AG04450 (cell line): ENCODE measurements at regions not wholly inside any gene's neighbourhood (a gene's known extent, or its start where the extent isn't known, plus 50 kb on each side); places are given as distances from the start of the nearest gene placed in this dataset.

ENCODE experiments used
- CTCF ChIA-PET: fragments of 300-600, 350-600 bp; formaldehyde crosslinking; extraction: SDS; loops from one replicate; lab custom pipeline; 2022; ENCODE audit warnings: antibody characterized with exemption, inconsistent platforms; lab: Charles Lee
- POLR2A ChIA-PET: fragments of 350-600 bp; formaldehyde crosslinking; extraction: SDS; loops from one replicate; lab custom pipeline; 2021; ENCODE audit warnings: antibody characterized with exemption, inconsistent platforms; lab: Yijun Ruan, JAX
- DNase-seq: peaks from one replicate; pipeline ENCODE4 v3.0.0-alpha.2; 2011; ENCODE audit warnings: low read depth, low spot score
- H3K27ac ChIP-seq: one replicate; pipeline ENCODE4 v1.5.1; 2012; ENCODE audit warnings: low read depth, low read length, control low read depth
- H3K27me3 ChIP-seq: one replicate; pipeline ENCODE4 v1.6.0; 2012; ENCODE audit warnings: low read length; ENCODE audit not compliant: control insufficient read depth, insufficient read depth
- H3K4me3 ChIP-seq: 2 replicates; pipeline ENCODE4 v1.5.1; 2011; ENCODE audit warnings: mild to moderate bottlenecking, low read depth, low read length, control low read depth
- H3K9me3 ChIP-seq: 2 replicates; pipeline ENCODE4 v1.5.1; 2012; ENCODE audit warnings: low read length; ENCODE audit not compliant: control insufficient read depth, insufficient read depth
- CTCF ChIP-seq: IDR thresholded peaks from 2 replicates; pipeline ENCODE4 v1.5.1; 2011; ENCODE audit warnings: low read depth, low read length, control low read depth, inconsistent platforms

DNA sequence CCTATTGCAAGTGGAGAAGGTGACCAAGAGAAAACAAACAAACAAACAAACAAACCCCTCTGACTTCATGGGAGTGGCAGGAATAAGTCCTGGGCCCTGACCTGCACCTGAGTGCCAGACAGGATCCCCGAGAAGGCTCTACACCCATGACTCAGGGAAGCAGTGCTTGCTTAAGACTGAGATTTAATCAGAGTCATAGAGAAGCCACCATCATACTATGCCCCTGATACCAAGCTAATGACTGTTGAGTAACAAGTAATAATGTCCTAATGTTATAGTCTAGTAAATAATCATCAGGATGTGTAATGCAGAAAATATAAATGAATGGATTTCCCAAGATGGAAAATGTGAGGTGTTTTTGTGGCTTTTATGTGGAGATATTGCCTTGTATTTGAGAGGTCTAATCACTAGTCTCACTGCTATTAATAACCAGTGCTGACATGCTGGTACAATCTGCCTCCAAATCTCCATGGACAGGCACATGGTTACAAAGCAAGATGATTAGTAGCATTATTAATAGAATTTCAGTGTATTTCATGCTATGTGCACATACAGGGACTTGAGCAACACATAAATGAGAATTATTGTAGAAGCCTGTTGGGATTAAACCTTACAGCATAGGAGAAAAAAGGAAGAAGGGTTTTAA is 1290.9 kb downstream of the MRPL39 start:
- no peaks in the 10 kb centered on the region for H3K27me3 ChIP-seq
- H3K27ac ChIP-seq: no peak overlapping the region
- H3K9me3 ChIP-seq: no peaks in the 10 kb centered on the region
- POLR2A ChIA-PET: no interaction called here
- CTCF ChIA-PET: no interaction called here
- H3K4me3 ChIP-seq: no peak overlapping the region
- DNase-seq: no peak
- no peak for TF ChIP-seq CTCF

- Histone ChIP-seq H3K4me3 (no peak overlapping the region), H3K27ac (no peak overlapping the region), H3K27me3 (no peaks in the 10 kb centered on the region), H3K9me3 (no peaks in the 10 kb centered on the region)
- CTCF ChIA-PET: no interaction called here
- POLR2A ChIA-PET: no interaction called here
- TF ChIP-seq CTCF: no peak
- no peak for DNase-seq
Measured at GRCh38 chr21:24310788-24311187, 1296.5 kb downstream of the MRPL39 start.

- Histone ChIP-seq H3K4me3 (no peak overlapping the region), H3K27ac (no peak overlapping the region), H3K27me3 (no peaks in the 10 kb centered on the region), H3K9me3 (no peaks in the 10 kb centered on the region)
- no peak for TF ChIP-seq CTCF
- no peak for DNase-seq
- CTCF ChIA-PET: no interaction called here
- POLR2A ChIA-PET: no interaction called here
Measured at GRCh38 chr21:24308183-24308582, 1299.1 kb downstream of the MRPL39 start.

DNA sequence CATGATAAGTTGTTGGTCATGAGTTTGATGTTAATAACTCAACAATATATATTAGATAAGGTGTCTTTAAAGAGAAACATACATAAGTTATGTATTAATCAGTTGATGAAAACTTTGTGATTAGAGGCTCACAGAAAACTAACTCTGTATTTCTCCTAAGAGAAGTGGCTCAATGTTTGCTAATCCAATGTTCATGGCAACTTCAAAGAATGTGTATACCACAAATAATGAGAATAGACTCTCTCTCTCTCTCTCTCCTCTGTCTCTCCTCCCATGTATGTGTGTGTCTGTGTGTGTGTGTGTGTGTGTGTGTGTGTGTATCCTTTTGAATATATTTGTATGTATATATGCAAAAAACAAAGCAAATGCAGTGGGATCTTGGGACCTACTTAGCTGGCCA is 1304.9 kb downstream of the MRPL39 start:
- POLR2A ChIA-PET: no interaction called here
- no peaks in the 10 kb centered on the region for H3K9me3 ChIP-seq
- no peak overlapping the region for H3K27ac ChIP-seq
- DNase-seq: no peak
- H3K4me3 ChIP-seq: no peak overlapping the region
- CTCF ChIA-PET: no interaction called here
- no peaks in the 10 kb centered on the region for H3K27me3 ChIP-seq
- TF ChIP-seq CTCF: no peak

GRCh38 chr21:24298040-24298439 is 1309.2 kb downstream of the MRPL39 start:
- Histone ChIP-seq H3K9me3 (no peaks in the 10 kb centered on the region), H3K27me3 (no peaks in the 10 kb centered on the region), H3K4me3 (no peak overlapping the region), H3K27ac (no peak overlapping the region)
- ChIA-PET POLR2A (no interaction called here), CTCF (no interaction called here)
- DNase-seq: no peak
- no peak for TF ChIP-seq CTCF
